Caco-2 (cell line): ENCODE measurements at regions not wholly inside any gene's neighbourhood (a gene's known extent, or its start where the extent isn't known, plus 50 kb on each side); places are given as distances from the start of the nearest gene placed in this dataset.

Source experiments
- BruUV-seq: library from RNA; stranded (reverse); fragments of 400-500 nt; replicated peaks from 2 replicates; lab custom pipeline; 2021; lab: Mats Ljungman, UMichigan
- CTCF ChIA-PET: fragments of 300-600 bp; sonication (Branson Sonifier 250); formaldehyde crosslinking; loops from one replicate; lab custom pipeline; 2022; ENCODE audit warnings: antibody characterized with exemption; lab: Charles Lee
- POLR2A ChIA-PET: fragments of 300-600 bp; sonication (Branson Sonifier 250); formaldehyde crosslinking; loops from one replicate; lab custom pipeline; 2022; ENCODE audit warnings: antibody characterized with exemption; lab: Charles Lee
- DNase-seq, 2 experiments: peaks; one replicate each; pipeline versions ENCODE4 v3.0.0 to v3.0.0-alpha.2; 2020 to 2022
- H3K27me3 ChIP-seq: replicated peaks from 2 replicates; pipeline ENCODE4 v1.6.0; 2011; ENCODE audit warnings: low read length; ENCODE audit not compliant: control insufficient read depth, insufficient read depth
- H3K36me3 ChIP-seq: 2 replicates; pipeline ENCODE4 v1.5.1; 2011; ENCODE audit warnings: low read length; ENCODE audit not compliant: control insufficient read depth, insufficient read depth
- H3K4me1 ChIP-seq: fragments of 250-450 bp; sonication (Bioruptor Pico); 2 replicates; pipeline ENCODE4 v1.5.1; 2020; ENCODE audit warnings: mild to moderate bottlenecking
- H3K4me3 ChIP-seq: 2 replicates; pipeline ENCODE4 v1.5.1; 2011; ENCODE audit warnings: low read depth, mild to moderate bottlenecking, control low read depth, low read length
- H3K9me3 ChIP-seq: fragments of 250-450 bp; sonication (Bioruptor Pico); 2 replicates; pipeline ENCODE4 v1.5.1; 2020; ENCODE audit warnings: mild to moderate bottlenecking, moderate library complexity
- H3K27ac Mint-ChIP-seq: one replicate; pipeline ENCODE4 v1.8.0; 2022; ENCODE audit warnings: mixed read lengths; ENCODE audit not compliant: unreplicated experiment
- H3K27me3 Mint-ChIP-seq: one replicate; pipeline ENCODE4 v1.8.0; 2022; ENCODE audit warnings: mixed read lengths; ENCODE audit not compliant: insufficient read depth, unreplicated experiment
- H3K36me3 Mint-ChIP-seq: one replicate; pipeline ENCODE4 v1.8.0; 2022; ENCODE audit warnings: mild to moderate bottlenecking, mixed read lengths; ENCODE audit not compliant: insufficient read depth, unreplicated experiment
- H3K4me1 Mint-ChIP-seq: one replicate; pipeline ENCODE4 v1.8.0; 2022; ENCODE audit warnings: low read depth, mixed read lengths; ENCODE audit not compliant: unreplicated experiment
- H3K4me3 Mint-ChIP-seq: one replicate; pipeline ENCODE4 v1.8.0; 2022; ENCODE audit warnings: mild to moderate bottlenecking, moderate library complexity, mixed read lengths; ENCODE audit not compliant: unreplicated experiment
- H3K9me3 Mint-ChIP-seq: one replicate; pipeline ENCODE4 v1.8.0; 2022; ENCODE audit warnings: mixed read lengths; ENCODE audit not compliant: unreplicated experiment
- intact Hi-C: fragments of 100-400 bp; cut with micrococcal nuclease; formaldehyde crosslinking; loops from one replicate; pipeline ENCODE4 v1.10.0; 2022; ENCODE audit not compliant: unreplicated experiment
- TF ChIP-seq, protein P1 (sequence below), 2 experiments: fragments of 200-600 bp in 1 of 2; IDR thresholded peaks; 1 replicate in 1 of 2; 2 replicates in 1 of 2; pipeline versions ENCODE4 v1.5.1 to v1.8.0; 2011 to 2022; ENCODE audit warnings: antibody characterized with exemption in 1 of 2, control low read depth in 1 of 2, inconsistent platforms in 1 of 2, low read depth in 1 of 2, low read length in 1 of 2, mild to moderate bottlenecking in 1 of 2, moderate library complexity in 1 of 2; ENCODE audit not compliant: insufficient read depth in 1 of 2, severe bottlenecking in 1 of 2, unreplicated experiment in 1 of 2

DNA sequence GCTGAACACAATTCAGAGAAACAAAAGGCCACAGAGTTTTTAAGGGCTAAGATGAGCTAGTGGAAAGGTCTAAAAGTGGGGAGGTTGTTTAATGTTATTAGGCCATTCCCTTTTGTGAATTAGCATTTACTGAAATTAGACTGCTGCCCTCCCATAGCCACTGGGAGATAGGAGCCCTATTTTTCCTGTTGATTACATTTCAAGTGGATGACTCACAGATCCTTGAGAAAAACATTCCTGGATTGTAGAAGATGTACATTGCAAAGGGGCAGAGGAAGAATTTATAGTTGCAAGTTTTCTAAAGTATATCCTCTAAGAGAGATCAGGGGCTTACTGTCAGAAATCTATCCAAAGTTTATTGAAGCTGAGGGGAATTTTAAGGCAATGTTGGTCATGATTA, 367.1 kb upstream of the IZUMO3 start:
- POLR2A ChIA-PET, result no interaction called here
- BruUV-seq, result no TSS peak

DNA sequence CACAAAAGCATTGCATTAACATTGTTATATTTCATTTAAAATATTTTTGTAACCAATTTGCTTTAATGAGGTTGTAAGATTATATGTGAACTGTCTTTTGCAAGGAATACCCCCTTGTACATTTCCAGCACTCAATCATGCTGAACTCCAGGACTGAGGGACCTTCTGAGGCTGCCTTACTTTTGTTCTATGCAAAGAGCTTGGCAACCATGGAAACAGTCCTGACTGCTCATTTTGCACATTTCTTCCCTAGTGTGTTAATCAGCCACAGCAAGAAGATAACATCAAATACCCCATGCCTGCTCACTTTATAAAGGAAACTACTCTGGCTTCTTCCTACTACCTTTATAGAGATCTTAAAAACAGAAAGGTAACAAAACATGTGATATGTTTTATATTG, 355.6 kb upstream of the IZUMO3 start:
- Histone ChIP-seq H3K4me3 (no peak overlapping the region), H3K4me1 (no peaks in the 10 kb centered on the region), H3K9me3 (no peaks in the 10 kb centered on the region), H3K27me3 (no peaks in the 10 kb centered on the region), H3K36me3 (no peaks in the 10 kb centered on the region)
- intact Hi-C loops, result no loop called here
- Mint-ChIP-seq H3K9me3 (no peaks in the 10 kb centered on the region), H3K27ac (no peak overlapping the region), H3K27me3 (no peaks in the 10 kb centered on the region), H3K4me3 (no peak overlapping the region), H3K4me1 (no peaks in the 10 kb centered on the region), H3K36me3 (no peaks in the 10 kb centered on the region)
- TF ChIP-seq, protein P1, sequence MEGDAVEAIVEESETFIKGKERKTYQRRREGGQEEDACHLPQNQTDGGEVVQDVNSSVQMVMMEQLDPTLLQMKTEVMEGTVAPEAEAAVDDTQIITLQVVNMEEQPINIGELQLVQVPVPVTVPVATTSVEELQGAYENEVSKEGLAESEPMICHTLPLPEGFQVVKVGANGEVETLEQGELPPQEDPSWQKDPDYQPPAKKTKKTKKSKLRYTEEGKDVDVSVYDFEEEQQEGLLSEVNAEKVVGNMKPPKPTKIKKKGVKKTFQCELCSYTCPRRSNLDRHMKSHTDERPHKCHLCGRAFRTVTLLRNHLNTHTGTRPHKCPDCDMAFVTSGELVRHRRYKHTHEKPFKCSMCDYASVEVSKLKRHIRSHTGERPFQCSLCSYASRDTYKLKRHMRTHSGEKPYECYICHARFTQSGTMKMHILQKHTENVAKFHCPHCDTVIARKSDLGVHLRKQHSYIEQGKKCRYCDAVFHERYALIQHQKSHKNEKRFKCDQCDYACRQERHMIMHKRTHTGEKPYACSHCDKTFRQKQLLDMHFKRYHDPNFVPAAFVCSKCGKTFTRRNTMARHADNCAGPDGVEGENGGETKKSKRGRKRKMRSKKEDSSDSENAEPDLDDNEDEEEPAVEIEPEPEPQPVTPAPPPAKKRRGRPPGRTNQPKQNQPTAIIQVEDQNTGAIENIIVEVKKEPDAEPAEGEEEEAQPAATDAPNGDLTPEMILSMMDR (IDR thresholded peaks at IDR 0.05; ENCODE audit: insufficient read depth in 1 of 2, low read depth in 1 of 2, low read length in 1 of 2, severe bottlenecking in 1 of 2, unreplicated experiment in 1 of 2), result no peak
- no peak for DNase-seq
- CTCF ChIA-PET, result no interaction called here
- POLR2A ChIA-PET, result no interaction called here
- no TSS peak for BruUV-seq

More for the DNA sequence above, 367.1 kb upstream of the IZUMO3 start:
- intact Hi-C loops, result no loop called here
- Histone ChIP-seq H3K4me3 (no peak overlapping the region), H3K9me3 (no peaks in the 10 kb centered on the region), H3K27me3 (no peaks in the 10 kb centered on the region), H3K36me3 (no peaks in the 10 kb centered on the region), H3K4me1 (no peaks in the 10 kb centered on the region)
- H3K27ac Mint-ChIP-seq, result no peak overlapping the region
- no peaks in the 10 kb centered on the region for H3K27me3 Mint-ChIP-seq
- CTCF ChIA-PET, result no interaction called here
- no peak overlapping the region for H3K4me3 Mint-ChIP-seq
- no peaks in the 10 kb centered on the region for H3K9me3 Mint-ChIP-seq
- no peaks in the 10 kb centered on the region for H3K36me3 Mint-ChIP-seq
- H3K4me1 Mint-ChIP-seq, result no peaks in the 10 kb centered on the region
- TF ChIP-seq, protein P1 (IDR thresholded peaks at IDR 0.05; ENCODE audit: insufficient read depth in 1 of 2, low read depth in 1 of 2, low read length in 1 of 2, severe bottlenecking in 1 of 2, unreplicated experiment in 1 of 2), result no peak
- no peak for DNase-seq

DNA sequence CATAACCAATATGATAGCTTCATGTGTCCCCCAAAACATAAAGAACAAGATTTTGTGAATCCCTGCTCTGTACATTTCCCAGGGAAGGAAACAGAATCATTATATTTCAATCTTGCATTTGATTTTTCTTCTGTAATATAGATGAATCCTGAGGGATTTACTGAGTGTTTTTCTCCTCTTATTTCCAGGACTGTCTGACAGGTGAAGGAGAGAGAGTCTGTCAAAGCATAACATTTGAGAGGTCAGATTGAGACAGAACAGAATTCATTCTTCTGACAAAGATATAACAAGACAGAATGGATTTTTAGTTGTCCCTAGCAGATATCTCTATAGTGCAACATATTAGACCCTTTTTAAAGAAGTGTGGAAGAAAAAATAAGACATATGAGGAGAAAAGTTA, 354.5 kb upstream of the IZUMO3 start:
- H3K36me3 ChIP-seq, result no peaks in the 10 kb centered on the region
- no peak overlapping the region for H3K4me3 ChIP-seq
- H3K9me3 Mint-ChIP-seq, result no peaks in the 10 kb centered on the region
- no peak overlapping the region for H3K4me3 Mint-ChIP-seq
- no peaks in the 10 kb centered on the region for H3K27me3 Mint-ChIP-seq
- no peaks in the 10 kb centered on the region for H3K36me3 Mint-ChIP-seq
- H3K27me3 ChIP-seq, result no peaks in the 10 kb centered on the region
- TF ChIP-seq, protein P1 (IDR thresholded peaks at IDR 0.05; ENCODE audit: insufficient read depth in 1 of 2, low read depth in 1 of 2, low read length in 1 of 2, severe bottlenecking in 1 of 2, unreplicated experiment in 1 of 2), result no peak
- DNase-seq, result no peak
- H3K4me1 ChIP-seq, result no peaks in the 10 kb centered on the region
- no TSS peak for BruUV-seq
- H3K9me3 ChIP-seq, result no peaks in the 10 kb centered on the region
- intact Hi-C loops, result no loop called here
- no peaks in the 10 kb centered on the region for H3K4me1 Mint-ChIP-seq
- no peak overlapping the region for H3K27ac Mint-ChIP-seq
- POLR2A ChIA-PET, result no interaction called here
- CTCF ChIA-PET, result no interaction called here
